ENCODE measurements at regions not wholly inside any gene's neighbourhood (a gene's known extent, or its start where the extent isn't known, plus 50 kb on each side); places are given as distances from the start of the nearest gene placed in this dataset.
A peak's percentile ranks its signal among the peaks of the same experiment; 100 is the strongest.

DNA sequence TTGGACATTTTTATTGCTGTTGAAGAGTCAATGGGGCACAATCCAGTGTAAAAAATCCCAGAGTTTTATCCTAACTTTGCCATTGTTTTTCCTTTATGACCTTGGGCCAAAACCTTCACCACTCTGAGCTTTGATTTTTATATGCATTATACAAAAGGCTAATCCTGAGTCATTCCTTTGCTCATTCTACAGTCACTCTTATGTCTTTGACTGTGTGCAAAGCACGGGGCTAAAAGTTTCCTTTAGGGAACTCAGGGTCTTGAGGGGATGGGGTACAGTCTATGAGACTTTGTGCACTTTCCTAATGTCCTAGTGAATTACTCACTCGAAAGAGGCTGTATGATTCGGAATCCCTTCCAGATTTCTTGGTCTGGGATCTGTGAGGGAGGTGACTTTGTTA lies 543.2 kb upstream of the CAMK1G start:
- DNase-seq (ENCODE audit: low read depth in 1 of 2, low spot score in 2 of 2), result peak in 1 of 2 experiments; percentile 26
- Histone ChIP-seq H3K27ac (peak overlapping the region; percentile 25; the same call in 1 of the 2 replicates), H3K4me1 (replicated peaks) (peaks cover 32% of the 10 kb centered on the region), H3K9me3 (replicated peaks) (no peaks in the 10 kb centered on the region), H3K36me3 (no peaks in the 10 kb centered on the region), H3K4me3 (no peak overlapping the region), H3K27me3 (replicated peaks) (no peaks in the 10 kb centered on the region)

DNA sequence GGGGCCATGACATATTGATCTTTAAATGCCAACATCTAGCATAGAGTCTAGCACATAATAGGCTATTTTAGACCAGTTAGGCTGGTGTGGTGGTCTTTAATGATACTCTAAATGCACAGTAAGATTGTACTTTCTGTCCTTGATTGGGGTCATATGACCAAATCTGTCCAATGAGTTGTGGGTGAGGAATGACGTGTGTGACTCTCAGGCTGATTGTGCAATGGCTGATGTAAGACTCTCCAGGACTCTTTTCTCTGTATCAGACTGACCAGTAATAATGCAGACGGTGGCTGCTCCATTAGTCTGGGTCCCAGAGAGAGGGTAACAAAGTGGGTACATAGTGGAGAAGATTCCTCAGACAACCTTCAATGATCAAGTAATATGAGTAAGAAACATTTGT lies 541.6 kb upstream of the CAMK1G start:
- no peak overlapping the region for H3K4me3 ChIP-seq
- no peaks in the 10 kb centered on the region for H3K27me3 ChIP-seq (replicated peaks)
- H3K36me3 ChIP-seq, result no peaks in the 10 kb centered on the region
- H3K4me1 ChIP-seq (replicated peaks), result peaks cover 38% of the 10 kb centered on the region
- H3K27ac ChIP-seq, result no peak overlapping the region
- H3K9me3 ChIP-seq (replicated peaks), result no peaks in the 10 kb centered on the region
- DNase-seq (ENCODE audit: low read depth in 1 of 2, low spot score in 2 of 2), result no peak

- no peak overlapping the region for H3K27ac ChIP-seq
- H3K4me3 ChIP-seq, result no peak overlapping the region
- DNase-seq (ENCODE audit: low read depth in 1 of 2, low spot score in 2 of 2), result no peak
- H3K36me3 ChIP-seq, result no peaks in the 10 kb centered on the region
- no peaks in the 10 kb centered on the region for H3K9me3 ChIP-seq (replicated peaks)
- no peaks in the 10 kb centered on the region for H3K27me3 ChIP-seq (replicated peaks)
- peaks cover 38% of the 10 kb centered on the region for H3K4me1 ChIP-seq (replicated peaks)
Observed at GRCh38 chr1:209042413-209042812, 541.1 kb upstream of the CAMK1G start.

DNA sequence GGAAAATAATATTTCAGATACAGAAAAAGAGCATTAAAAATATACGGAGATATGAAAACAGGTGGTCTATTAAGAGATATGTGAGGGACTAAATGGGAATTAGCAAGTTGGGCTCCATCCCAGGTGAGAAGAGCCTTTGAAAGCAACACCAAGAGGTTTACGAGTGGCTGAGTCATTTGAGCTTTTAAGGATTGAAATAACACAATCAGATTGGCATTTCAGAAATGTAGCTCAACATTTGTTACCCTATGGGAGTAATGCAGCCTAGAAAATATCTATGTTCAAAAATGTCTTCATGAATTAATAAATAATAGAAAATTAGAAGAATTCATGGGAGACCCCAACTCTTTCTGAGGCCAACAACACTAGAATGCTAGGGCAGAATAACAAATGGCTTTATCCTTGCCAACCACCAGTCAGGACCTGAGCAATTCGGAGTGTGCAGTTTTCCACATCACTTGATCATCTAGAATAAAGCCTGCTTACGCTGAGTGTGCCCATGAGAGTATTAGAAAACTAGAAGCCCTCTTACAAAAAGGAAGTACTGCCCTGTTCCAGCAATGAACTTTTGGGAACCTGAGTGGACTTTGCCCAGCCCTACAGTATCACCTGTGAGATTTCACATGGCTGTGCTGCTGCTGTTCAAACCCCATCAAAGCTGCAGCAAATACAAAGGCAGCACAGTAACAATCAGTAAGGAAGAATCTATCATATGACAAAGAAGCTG lies 538.0 kb upstream of the CAMK1G start:
- no peaks in the 10 kb centered on the region for H3K9me3 ChIP-seq (replicated peaks)
- H3K27me3 ChIP-seq (replicated peaks), result no peaks in the 10 kb centered on the region
- H3K4me3 ChIP-seq, result no peak overlapping the region
- peak in 1 of 2 experiments; percentile 50 for DNase-seq (ENCODE audit: low read depth in 1 of 2, low spot score in 2 of 2)
- H3K27ac ChIP-seq, result peak overlapping the region; percentile 59
- no peaks in the 10 kb centered on the region for H3K36me3 ChIP-seq
- peaks cover 45% of the 10 kb centered on the region for H3K4me1 ChIP-seq (replicated peaks)

GRCh38 chr1:209046058-209046417 lies 537.5 kb upstream of the CAMK1G start:
- H3K9me3 ChIP-seq (replicated peaks), result no peaks in the 10 kb centered on the region
- H3K27ac ChIP-seq, result peak overlapping the region; percentile 59; the same call in 1 of the 2 replicates
- no peak for DNase-seq (ENCODE audit: low read depth in 1 of 2, low spot score in 2 of 2)
- H3K27me3 ChIP-seq (replicated peaks), result no peaks in the 10 kb centered on the region
- no peak overlapping the region for H3K4me3 ChIP-seq
- H3K36me3 ChIP-seq, result no peaks in the 10 kb centered on the region
- peaks cover 39% of the 10 kb centered on the region for H3K4me1 ChIP-seq (replicated peaks)

GRCh38 chr1:209046935-209047334 lies 536.6 kb upstream of the CAMK1G start:
- no peak for DNase-seq (ENCODE audit: low read depth in 1 of 2, low spot score in 2 of 2)
- Histone ChIP-seq H3K4me1 (replicated peaks) (peaks cover 39% of the 10 kb centered on the region), H3K9me3 (replicated peaks) (no peaks in the 10 kb centered on the region), H3K27me3 (replicated peaks) (no peaks in the 10 kb centered on the region), H3K36me3 (no peaks in the 10 kb centered on the region), H3K27ac (no peak overlapping the region), H3K4me3 (no peak overlapping the region)

GRCh38 chr1:209048941-209049669 lies 534.4 kb upstream of the CAMK1G start:
- Histone ChIP-seq H3K27me3 (replicated peaks) (no peaks in the 10 kb centered on the region), H3K4me3 (no peak overlapping the region), H3K36me3 (no peaks in the 10 kb centered on the region), H3K4me1 (replicated peaks) (peaks cover 39% of the 10 kb centered on the region), H3K9me3 (replicated peaks) (no peaks in the 10 kb centered on the region), H3K27ac (peak overlapping the region; percentile 88)
- DNase-seq (ENCODE audit: low read depth in 1 of 2, low spot score in 2 of 2), result peak; percentile 77 to 91

DNA sequence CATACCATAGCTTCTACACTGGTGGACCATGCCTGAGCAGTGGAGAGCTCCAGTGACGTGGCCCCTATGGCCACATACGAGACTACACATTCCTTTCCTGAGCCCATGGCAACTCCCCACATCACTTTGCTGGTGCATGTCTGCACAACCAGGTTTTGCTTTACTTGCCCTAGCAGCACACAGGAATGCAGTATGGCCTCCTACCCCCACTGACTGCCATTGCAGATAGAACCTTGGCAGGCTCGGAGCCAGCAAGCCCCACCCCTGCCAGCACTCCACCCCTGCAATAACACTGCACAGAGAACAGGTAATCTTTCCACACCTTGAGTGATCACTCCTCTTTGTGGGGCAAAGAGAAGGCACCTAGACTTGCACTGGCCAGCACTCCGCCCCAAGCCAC lies 531.9 kb upstream of the CAMK1G start:
- Histone ChIP-seq H3K36me3 (no peaks in the 10 kb centered on the region), H3K4me3 (no peak overlapping the region), H3K27ac (no peak overlapping the region), H3K9me3 (replicated peaks) (no peaks in the 10 kb centered on the region), H3K4me1 (replicated peaks) (peaks cover 27% of the 10 kb centered on the region), H3K27me3 (replicated peaks) (no peaks in the 10 kb centered on the region)
- no peak for DNase-seq (ENCODE audit: low read depth in 1 of 2, low spot score in 2 of 2)

- Histone ChIP-seq H3K9me3 (replicated peaks) (no peaks in the 10 kb centered on the region), H3K27ac (no peak overlapping the region), H3K4me1 (replicated peaks) (peaks cover 17% of the 10 kb centered on the region), H3K27me3 (replicated peaks) (no peaks in the 10 kb centered on the region), H3K36me3 (no peaks in the 10 kb centered on the region), H3K4me3 (no peak overlapping the region)
- DNase-seq (ENCODE audit: low read depth in 1 of 2, low spot score in 2 of 2), result no peak
Observed at GRCh38 chr1:209053587-209053986, 529.9 kb upstream of the CAMK1G start.

GRCh38 chr1:209057083-209057482 lies 526.4 kb upstream of the CAMK1G start:
- Histone ChIP-seq H3K27me3 (replicated peaks) (no peaks in the 10 kb centered on the region), H3K4me3 (no peak overlapping the region), H3K4me1 (replicated peaks) (peaks cover 13% of the 10 kb centered on the region), H3K27ac (no peak overlapping the region), H3K9me3 (replicated peaks) (no peaks in the 10 kb centered on the region), H3K36me3 (no peaks in the 10 kb centered on the region)
- DNase-seq (ENCODE audit: low read depth in 1 of 2, low spot score in 2 of 2), result no peak

- Histone ChIP-seq H3K4me3 (no peak overlapping the region), H3K27ac (no peak overlapping the region), H3K27me3 (replicated peaks) (no peaks in the 10 kb centered on the region), H3K4me1 (replicated peaks) (peaks cover 21% of the 10 kb centered on the region), H3K36me3 (no peaks in the 10 kb centered on the region), H3K9me3 (replicated peaks) (no peaks in the 10 kb centered on the region)
- no peak for DNase-seq (ENCODE audit: low read depth in 1 of 2, low spot score in 2 of 2)
Observed at GRCh38 chr1:209057901-209058300, 525.6 kb upstream of the CAMK1G start.

GRCh38 chr1:209059376-209059775 lies 524.1 kb upstream of the CAMK1G start:
- no peaks in the 10 kb centered on the region for H3K36me3 ChIP-seq
- no peaks in the 10 kb centered on the region for H3K9me3 ChIP-seq (replicated peaks)
- DNase-seq (ENCODE audit: low read depth in 1 of 2, low spot score in 2 of 2), result no peak
- peaks cover 25% of the 10 kb centered on the region for H3K4me1 ChIP-seq (replicated peaks)
- H3K27ac ChIP-seq, result no peak overlapping the region
- no peak overlapping the region for H3K4me3 ChIP-seq
- no peaks in the 10 kb centered on the region for H3K27me3 ChIP-seq (replicated peaks)

- H3K36me3 ChIP-seq, result no peaks in the 10 kb centered on the region
- H3K4me1 ChIP-seq (replicated peaks), result peaks cover 25% of the 10 kb centered on the region
- peak in 1 of 2 experiments; percentile 56 for DNase-seq (ENCODE audit: low read depth in 1 of 2, low spot score in 2 of 2)
- no peak overlapping the region for H3K27ac ChIP-seq
- H3K9me3 ChIP-seq (replicated peaks), result no peaks in the 10 kb centered on the region
- no peak overlapping the region for H3K4me3 ChIP-seq
- no peaks in the 10 kb centered on the region for H3K27me3 ChIP-seq (replicated peaks)
Observed at GRCh38 chr1:209059981-209060380, 523.5 kb upstream of the CAMK1G start.

GRCh38 chr1:209062081-209062620 lies 521.4 kb upstream of the CAMK1G start:
- Histone ChIP-seq H3K4me3 (no peak overlapping the region), H3K27me3 (replicated peaks) (no peaks in the 10 kb centered on the region), H3K27ac (no peak overlapping the region), H3K36me3 (no peaks in the 10 kb centered on the region), H3K9me3 (replicated peaks) (no peaks in the 10 kb centered on the region), H3K4me1 (replicated peaks) (peaks cover 25% of the 10 kb centered on the region)
- DNase-seq (ENCODE audit: low read depth in 1 of 2, low spot score in 2 of 2), result no peak

All from SJSA1 (cell line).